NCI-H1105 treated with DMSO at 0.1 percent for 48 hours (cell line): ENCODE measurements at regions not wholly inside any gene's neighbourhood (a gene's known extent, or its start where the extent isn't known, plus 50 kb on each side); places are given as distances from the start of the nearest gene placed in this dataset.

Experiments used
- DNase-seq: peaks from one replicate; lab custom pipeline; 2025; lab: John Stamatoyannopoulos, UW

DNA sequence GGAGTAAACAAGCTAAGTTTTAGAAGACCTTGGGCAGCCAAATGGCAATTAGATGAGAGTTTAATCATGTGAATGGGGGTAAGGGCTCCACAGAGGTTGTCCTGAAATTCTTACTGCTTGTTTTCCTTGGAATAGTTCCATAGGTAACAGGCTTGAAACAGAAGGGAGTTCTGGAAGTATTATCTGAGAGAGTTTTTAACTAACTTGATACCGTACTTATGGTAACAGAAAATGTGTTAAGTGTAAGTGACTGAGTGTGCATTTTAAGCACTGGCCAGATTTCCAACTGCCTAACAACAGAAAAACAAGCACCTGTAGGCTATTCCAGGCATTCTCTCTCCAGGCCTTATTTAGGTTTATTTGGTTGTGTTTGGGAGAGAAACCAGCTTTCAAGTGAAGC, 414.6 kb upstream of the PDE3A start:
- no peak for DNase-seq

DNA sequence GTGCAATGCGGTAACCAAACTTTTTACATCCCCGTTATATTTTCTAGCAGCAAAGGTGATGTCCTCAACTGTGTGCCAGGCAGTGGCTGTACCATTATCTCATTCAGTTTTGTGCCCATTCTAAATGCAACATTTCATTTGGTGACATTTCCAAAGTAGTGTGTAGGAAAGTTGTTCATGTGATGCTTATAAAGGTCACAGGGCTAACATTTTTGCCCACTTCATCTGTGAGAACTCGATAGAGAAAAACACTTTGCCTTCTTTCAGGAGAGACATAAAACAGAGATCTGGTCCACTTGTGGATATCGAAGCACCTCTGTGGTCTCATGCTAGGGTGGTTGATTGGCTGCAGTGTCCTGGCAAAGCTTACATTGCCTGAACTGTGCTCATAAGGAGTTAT, 414.2 kb upstream of the PDE3A start:
- no peak for DNase-seq

DNA sequence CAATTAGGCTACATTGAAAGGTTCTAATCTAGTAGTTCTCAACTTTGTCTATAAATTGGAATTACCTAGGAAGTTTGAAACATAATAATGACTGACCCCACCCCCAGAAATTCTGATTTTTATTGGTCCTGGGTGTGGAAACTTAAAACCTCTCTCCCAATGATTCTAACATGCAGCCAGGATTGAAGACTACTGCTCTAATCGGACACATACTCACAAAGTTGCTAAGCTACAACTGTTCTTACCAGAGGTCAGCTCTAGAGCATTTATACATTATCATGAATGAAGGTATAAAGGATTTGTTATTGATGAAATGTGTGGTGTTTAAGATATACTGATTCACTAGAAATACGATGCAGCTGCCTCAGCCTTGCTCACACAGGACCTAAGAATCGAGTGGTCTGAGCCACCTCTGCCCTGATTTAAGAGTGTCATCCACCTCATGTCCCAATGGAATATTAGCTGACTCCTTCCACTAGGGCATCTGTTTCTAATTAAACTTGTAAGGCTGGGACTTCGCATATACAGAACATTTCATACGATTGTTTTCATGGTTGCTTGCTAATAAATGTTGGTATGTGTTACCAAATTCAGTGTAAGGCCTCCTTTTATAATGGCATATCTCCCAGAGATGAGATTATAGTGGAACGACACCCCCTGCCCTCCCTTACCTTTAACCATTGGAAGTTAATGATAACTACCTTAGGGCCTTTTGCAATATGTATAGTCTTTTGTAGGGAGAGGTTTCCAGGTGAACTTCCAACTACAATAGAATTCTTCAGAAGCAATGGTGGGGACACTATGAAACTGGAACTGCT, 410.8 kb upstream of the PDE3A start:
- no peak for DNase-seq

DNA sequence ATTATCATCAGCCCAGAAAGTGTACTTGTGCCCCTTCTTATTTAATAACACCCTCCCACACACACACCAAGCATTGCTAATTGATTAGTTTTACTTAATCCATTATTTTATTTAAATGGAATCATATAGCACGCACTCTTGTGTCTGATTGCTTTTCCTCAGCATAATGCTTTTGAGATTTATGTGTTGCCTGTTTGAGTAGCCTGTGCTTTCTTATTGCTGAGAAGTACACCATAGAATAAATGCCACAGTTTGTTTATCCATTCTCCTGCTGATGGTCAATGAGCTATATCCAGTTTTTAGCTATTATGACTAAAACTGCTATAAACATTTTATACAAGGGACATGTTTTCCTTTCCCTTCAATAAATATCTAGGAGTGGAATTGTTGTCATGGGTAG, 409.9 kb upstream of the PDE3A start:
- no peak for DNase-seq

DNA sequence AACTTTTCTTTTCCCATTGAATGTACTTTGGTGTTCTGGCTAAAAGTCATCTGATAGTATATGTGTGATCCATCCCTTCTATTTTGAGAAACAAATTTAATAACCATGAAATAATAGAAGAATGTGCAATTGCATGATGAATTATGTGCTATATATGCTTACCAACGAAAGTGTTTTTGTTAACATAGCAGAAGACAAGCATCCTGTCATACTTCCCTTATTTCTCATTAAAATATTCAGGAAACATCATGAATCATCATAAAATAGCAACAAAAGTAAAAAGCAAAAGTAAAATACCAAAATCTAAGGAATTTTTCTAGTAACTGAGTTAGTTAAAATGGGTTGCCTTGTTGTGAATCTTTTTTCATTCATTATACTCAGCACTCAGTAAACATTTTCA, 409.0 kb upstream of the PDE3A start:
- no peak for DNase-seq

DNA sequence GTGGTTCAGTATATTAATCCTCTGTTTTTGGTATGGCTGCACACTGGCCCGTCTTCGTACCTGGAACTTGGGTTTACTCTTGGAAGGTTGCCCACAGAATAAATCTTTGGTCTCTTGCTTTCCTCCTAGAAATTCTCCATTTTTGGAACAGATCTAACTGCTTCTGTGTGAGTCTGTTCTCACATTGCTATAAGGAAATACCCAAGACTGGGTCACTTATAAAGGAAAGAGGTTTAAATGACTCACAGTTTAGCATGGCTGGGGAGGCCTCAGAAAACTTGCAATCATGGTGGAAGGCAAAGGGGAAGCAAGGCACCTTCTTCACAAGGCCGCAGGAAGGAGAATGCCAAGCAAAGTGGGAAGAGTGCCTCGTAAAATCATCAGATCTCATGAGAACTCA, 407.8 kb upstream of the PDE3A start:
- DNase-seq: no peak

- no peak for DNase-seq
Observed at GRCh38 chr12:19962192-19962591, 406.1 kb upstream of the PDE3A start.

DNA sequence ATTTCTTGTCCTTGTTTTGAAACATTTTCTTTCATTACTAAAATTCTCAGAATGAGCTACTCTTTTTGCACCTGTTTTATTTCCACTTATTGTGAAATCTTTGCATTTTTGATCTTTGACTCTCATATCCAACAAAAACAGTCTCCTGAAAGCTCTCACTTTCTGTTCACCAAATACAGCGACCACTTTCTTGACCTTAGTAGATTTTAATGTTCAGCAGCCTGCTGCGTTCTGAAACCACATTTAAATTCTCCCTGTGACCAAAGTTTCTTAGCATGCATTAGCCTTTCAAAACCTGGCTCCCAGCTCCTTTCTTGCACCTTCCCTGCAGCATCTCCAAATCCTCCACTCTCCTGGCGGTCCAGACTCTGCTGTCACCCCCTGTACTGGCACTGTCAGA, 404.4 kb upstream of the PDE3A start:
- no peak for DNase-seq

DNA sequence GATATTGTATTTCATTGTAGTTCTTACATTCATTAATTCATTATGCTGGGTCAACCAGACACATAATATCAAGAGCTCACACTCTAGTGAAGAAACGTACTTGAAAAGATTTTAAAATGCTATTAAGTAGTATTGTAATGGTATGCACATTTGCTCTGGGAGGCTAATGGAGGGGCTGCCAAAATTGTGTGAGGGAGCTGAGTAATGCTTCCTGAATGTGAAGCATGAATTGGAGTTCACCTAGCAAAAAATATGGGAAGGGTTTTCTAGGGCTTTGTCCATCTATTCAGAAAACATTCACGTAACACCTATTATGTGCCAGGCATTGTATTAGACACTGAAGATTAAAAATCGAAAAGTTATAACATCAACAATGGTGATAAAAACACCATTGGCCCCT, 403.8 kb upstream of the PDE3A start:
- DNase-seq: no peak

DNA sequence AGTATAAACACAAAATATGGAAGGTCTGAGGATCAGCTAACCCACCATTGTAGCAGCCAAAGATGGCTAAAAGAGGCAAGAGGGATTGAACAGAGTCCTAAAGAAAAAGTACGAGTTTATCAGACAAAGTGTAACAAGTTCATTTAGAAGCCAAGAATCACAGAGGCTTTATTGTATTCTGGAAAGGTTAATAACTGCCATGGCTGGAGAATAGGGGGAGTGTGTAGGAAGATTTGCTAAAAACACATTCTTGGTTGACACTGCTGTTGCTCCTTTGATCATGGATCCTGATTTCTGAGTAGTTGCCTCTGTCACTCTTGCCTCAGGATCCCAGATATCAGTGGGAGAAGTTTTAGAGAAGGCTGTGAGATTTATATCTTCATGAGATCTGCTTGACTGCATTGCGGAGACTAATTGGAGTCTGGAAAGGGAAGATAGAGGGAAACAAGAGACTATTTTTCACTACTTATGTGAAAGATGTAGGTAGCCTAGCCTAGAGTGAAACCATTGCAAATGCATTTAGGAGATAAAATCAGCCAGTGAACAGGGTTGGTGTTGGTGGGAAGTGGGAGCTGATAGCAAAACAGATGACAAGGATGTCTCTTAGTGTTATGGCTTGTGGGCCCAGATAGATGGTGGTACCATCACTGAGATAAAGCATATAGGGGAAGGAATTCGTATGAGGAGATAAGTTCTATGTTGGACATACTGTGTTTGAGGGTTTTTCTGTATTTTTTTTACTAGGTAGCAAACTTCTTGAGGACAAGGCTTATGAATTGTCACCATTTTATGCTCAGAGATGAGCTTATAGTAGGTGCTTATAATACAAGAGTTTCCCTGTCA, 402.9 kb upstream of the PDE3A start:
- DNase-seq: no peak

DNA sequence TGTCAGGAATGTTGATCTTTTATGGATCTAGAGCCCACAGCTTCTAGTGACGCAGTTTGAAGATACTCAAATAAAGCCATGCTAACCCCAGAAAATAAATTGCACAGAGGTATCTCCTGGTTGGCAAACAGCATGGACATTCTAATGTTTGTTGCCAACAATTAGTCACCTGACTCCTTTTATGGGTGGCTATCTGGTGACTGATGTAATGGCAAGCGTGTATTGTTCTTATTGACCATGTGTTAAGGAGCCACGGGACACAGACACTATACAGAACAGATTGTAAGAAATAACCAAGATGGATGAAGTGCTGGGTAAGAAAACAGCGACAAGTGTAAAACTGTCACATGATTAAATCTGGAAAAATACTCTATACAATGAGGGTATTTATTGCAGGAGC, 401.3 kb upstream of the PDE3A start:
- no peak for DNase-seq

DNA sequence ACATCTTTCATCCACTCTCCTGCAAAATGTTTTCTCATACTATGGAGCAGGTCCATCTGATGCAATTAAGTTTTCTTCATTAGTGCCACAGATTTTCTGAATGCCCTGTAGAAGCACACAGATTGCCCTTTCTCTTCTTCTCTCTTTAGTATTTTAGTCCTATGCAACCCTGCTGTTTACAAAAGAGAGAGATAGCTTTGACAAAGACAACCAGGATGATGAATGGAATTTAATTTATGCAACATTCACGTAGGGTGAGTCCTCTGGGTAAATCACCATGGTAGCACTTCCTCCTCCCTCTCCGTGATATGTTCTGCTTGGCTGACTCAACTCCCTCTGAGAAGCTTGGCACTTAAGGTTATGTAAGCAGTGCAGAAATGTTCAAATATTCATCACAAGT, 400.9 kb upstream of the PDE3A start:
- no peak for DNase-seq

DNA sequence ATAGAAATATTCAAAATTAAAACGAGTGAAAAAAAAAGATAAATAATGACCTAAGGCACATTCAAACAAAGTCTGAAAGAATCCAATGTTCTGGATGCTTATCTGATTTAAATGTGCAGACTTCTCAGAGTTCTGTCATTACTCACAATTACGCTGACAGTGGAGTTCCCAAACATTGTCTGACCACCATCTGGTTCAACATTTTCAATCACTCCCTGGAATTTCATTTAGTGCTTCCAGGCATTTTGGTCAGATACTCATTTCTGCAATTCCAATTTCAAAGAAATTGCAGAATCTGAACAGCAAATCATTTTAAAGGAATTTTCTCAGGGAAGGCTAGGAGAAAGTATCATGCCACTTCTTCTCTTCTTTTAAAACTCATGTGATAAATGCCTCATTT, 398.2 kb upstream of the PDE3A start:
- DNase-seq: no peak

- DNase-seq: no peak
Observed at GRCh38 chr12:19970821-19971220, 397.5 kb upstream of the PDE3A start.

DNA sequence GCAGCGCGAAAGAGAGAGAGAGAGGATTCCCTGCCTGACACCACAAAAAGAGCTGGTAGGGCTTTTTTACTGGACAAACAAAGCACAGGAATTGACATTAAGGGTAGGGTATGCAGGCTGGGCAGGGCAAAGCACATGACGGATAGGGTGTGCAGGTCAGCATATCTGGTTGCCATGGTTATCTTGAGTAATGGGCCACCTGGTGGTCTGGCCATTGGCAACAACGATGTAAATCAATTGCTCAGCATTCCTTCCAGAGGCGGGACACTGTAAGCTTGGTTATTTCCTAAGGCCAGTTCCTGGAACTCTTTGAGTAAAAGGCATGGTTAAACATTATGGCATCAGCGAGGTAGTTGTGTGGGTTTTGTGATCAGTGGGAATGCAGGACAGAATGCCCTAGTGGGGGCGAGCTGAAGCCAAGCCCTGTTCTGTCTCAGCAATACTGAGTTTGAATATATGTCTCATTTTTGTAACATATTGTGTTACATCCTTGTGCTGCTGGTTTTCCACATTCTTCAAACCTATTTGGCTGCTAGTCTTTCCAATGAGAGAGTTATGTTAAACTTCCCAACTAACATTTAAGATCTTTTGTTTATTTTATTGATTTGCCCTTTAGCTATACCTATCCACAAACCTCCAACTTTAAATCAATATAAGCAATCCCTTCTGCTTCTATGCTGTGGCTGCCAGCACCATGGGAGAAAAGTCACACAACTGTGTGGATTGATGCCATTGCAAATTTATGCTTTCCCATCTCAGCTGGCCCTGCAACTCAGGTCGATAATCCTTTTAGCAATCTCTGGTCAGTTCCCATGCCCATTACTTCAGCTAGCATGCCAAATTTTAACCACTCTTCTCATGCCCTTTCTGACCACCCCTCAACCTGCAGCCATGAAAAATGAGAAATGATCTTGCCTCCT, 396.7 kb upstream of the PDE3A start:
- DNase-seq: no peak

- no peak for DNase-seq
Observed at GRCh38 chr12:19972325-19973288, 395.7 kb upstream of the PDE3A start.

- DNase-seq: no peak
Observed at GRCh38 chr12:19978193-19978592, 390.1 kb upstream of the PDE3A start.

GRCh38 chr12:19979584-19979983, 388.8 kb upstream of the PDE3A start:
- no peak for DNase-seq

DNA sequence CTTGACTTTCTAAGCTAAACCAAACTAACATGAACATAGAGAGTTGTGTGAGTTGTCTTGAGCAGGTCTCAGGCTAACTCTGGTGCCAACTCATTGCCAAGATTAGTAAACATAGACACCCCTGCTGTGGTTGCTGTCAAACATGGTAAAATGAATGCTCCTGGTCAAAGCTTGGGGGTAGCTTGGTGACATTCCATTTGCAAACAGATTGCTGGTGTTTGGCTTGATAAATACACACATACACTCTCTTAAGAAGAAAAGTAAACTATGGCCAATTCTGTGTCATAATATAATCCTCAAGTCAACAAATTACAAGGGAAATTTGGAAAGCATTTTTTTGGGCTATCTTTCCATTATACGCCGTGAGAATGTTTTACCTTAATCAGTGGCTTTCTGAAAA, 386.4 kb upstream of the PDE3A start:
- DNase-seq: no peak

- no peak for DNase-seq
Observed at GRCh38 chr12:19988001-19988400, 380.3 kb upstream of the PDE3A start.

DNA sequence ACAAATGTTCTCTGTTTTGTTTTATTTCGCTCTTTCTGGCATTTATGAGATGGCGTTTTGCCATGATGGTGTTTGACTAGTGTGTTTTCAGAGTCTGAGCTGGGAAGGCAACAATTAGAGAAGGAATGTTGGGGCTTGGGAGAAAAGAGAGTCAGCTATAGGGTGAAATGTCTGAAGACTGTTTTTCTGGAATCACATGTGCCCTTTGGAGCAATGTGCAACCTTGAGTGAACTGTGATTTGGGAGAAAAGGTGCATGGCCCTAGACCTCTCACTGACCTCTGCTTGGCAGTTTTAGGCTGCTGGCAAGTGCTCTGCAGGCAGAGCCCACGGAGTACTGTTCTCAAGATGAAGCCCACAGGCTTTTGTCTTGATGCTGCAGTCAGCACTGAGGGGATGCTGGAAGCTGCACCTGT, 379.9 kb upstream of the PDE3A start:
- no peak for DNase-seq
